ENCODE measurements at regions not wholly inside any gene's neighbourhood (a gene's known extent, or its start where the extent isn't known, plus 50 kb on each side); places are given as distances from the start of the nearest gene placed in this dataset.
"Not testable (repeated sequence)": the region's sequence is repeated elsewhere in the genome, so short reads cannot be mapped to it uniquely, and the experiment has no call there.

- Histone ChIP-seq H3K36me3 (ENCODE audit: insufficient read depth, low read length) (no peaks in the 10 kb centered on the region), H3K9me3 (ENCODE audit: insufficient read depth, low read depth, low read length) (no peaks in the 10 kb centered on the region), H3K4me3 (ENCODE audit: low read length) (no peak overlapping the region), H3K4me1 (ENCODE audit: insufficient read depth, low read length) (peaks cover 5% of the 10 kb centered on the region), H3K27ac (ENCODE audit: low read depth, low read length) (no peak overlapping the region), H3K9ac (ENCODE audit: low read depth, low read length) (no peak overlapping the region), H3K27me3 (ENCODE audit: insufficient read depth, low read length) (no peaks in the 10 kb centered on the region)
- WGBS: 92% methylated on average over 3 of the region's 3 CpGs
Measured at GRCh38 chr16:79988089-79988488, 387.6 kb upstream of the MAF start.

- no peaks in the 10 kb centered on the region for H3K36me3 ChIP-seq (ENCODE audit: insufficient read depth, low read length)
- WGBS: 96% methylated on average over 4 of the region's 4 CpGs
- no peaks in the 10 kb centered on the region for H3K27me3 ChIP-seq (ENCODE audit: insufficient read depth, low read length)
Measured at GRCh38 chr16:79986352-79986751, 385.8 kb upstream of the MAF start.

GRCh38 chr16:79985606-79986005 is 385.1 kb upstream of the MAF start:
- H3K4me3 ChIP-seq (ENCODE audit: low read length): no peak overlapping the region
- H3K27ac ChIP-seq (ENCODE audit: low read depth, low read length): no peak overlapping the region
- no peak overlapping the region for H3K9ac ChIP-seq (ENCODE audit: low read depth, low read length)
- no peaks in the 10 kb centered on the region; the same call in 1 of the 2 replicates for H3K4me1 ChIP-seq (ENCODE audit: insufficient read depth, low read length)
- 97% methylated on average over 2 of the region's 3 CpGs for WGBS
- H3K27me3 ChIP-seq (ENCODE audit: insufficient read depth, low read length): no peaks in the 10 kb centered on the region
- H3K9me3 ChIP-seq (ENCODE audit: insufficient read depth, low read depth, low read length): no peaks in the 10 kb centered on the region
- no peaks in the 10 kb centered on the region for H3K36me3 ChIP-seq (ENCODE audit: insufficient read depth, low read length)

More at GRCh38 chr16:79986352-79986751, 385.8 kb upstream of the MAF start:
- Histone ChIP-seq H3K9ac (ENCODE audit: low read depth, low read length) (no peak overlapping the region), H3K4me3 (ENCODE audit: low read length) (no peak overlapping the region), H3K4me1 (ENCODE audit: insufficient read depth, low read length) (no peaks in the 10 kb centered on the region; the same call in 1 of the 2 replicates), H3K27ac (ENCODE audit: low read depth, low read length) (no peak overlapping the region), H3K9me3 (ENCODE audit: insufficient read depth, low read depth, low read length) (no peaks in the 10 kb centered on the region)

- H3K9me3 ChIP-seq (ENCODE audit: insufficient read depth, low read depth, low read length); H3K36me3 ChIP-seq (ENCODE audit: insufficient read depth, low read length); H3K9ac ChIP-seq (ENCODE audit: low read depth, low read length); H3K27me3 ChIP-seq (ENCODE audit: insufficient read depth, low read length); H3K27ac ChIP-seq (ENCODE audit: low read depth, low read length); H3K4me1 ChIP-seq (ENCODE audit: insufficient read depth, low read length); H3K4me3 ChIP-seq (ENCODE audit: low read length): not testable (repeated sequence)
- 93% methylated on average over 3 of the region's 6 CpGs for WGBS
Measured at GRCh38 chr16:79984149-79984548, 383.6 kb upstream of the MAF start.

- Histone ChIP-seq H3K36me3 (ENCODE audit: insufficient read depth, low read length) (no peaks in the 10 kb centered on the region), H3K9me3 (ENCODE audit: insufficient read depth, low read depth, low read length) (no peaks in the 10 kb centered on the region), H3K4me1 (ENCODE audit: insufficient read depth, low read length) (no peaks in the 10 kb centered on the region; the same call in 1 of the 2 replicates), H3K4me3 (ENCODE audit: low read length) (no peak overlapping the region), H3K27ac (ENCODE audit: low read depth, low read length) (no peak overlapping the region), H3K9ac (ENCODE audit: low read depth, low read length) (no peak overlapping the region), H3K27me3 (ENCODE audit: insufficient read depth, low read length) (no peaks in the 10 kb centered on the region)
- WGBS: 89% methylated on average over 2 of the region's 2 CpGs
Measured at GRCh38 chr16:79982862-79983261, 382.3 kb upstream of the MAF start.

- Histone ChIP-seq H3K27me3 (ENCODE audit: insufficient read depth, low read length) (no peaks in the 10 kb centered on the region), H3K4me1 (ENCODE audit: insufficient read depth, low read length) (no peaks in the 10 kb centered on the region; the same call in 1 of the 2 replicates), H3K9ac (ENCODE audit: low read depth, low read length) (no peak overlapping the region), H3K9me3 (ENCODE audit: insufficient read depth, low read depth, low read length) (no peaks in the 10 kb centered on the region), H3K4me3 (ENCODE audit: low read length) (no peak overlapping the region), H3K36me3 (ENCODE audit: insufficient read depth, low read length) (no peaks in the 10 kb centered on the region), H3K27ac (ENCODE audit: low read depth, low read length) (no peak overlapping the region)
- 96% methylated on average over 4 of the region's 4 CpGs for WGBS
Measured at GRCh38 chr16:79982361-79982760, 381.8 kb upstream of the MAF start.

DNA sequence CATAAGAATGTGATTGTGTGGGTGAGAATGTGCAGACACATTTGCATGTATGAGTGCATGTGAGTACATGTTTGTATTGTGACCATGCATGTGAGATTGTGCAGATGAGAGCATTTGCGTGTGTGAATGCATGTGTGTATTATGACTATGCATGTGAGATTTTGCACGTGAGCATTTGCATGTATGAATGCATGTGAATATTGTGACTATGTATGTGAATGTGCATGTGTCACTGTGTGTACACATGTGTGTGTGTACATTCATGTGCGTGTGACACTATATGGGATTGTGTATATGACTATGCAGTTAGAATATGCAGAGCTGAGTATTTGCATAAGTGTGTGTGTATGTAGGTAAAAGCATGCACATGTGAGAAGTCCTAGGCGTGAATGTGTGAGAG is 381.3 kb upstream of the MAF start:
- Histone ChIP-seq H3K9ac (ENCODE audit: low read depth, low read length) (no peak overlapping the region), H3K4me1 (ENCODE audit: insufficient read depth, low read length) (no peaks in the 10 kb centered on the region; the same call in 1 of the 2 replicates), H3K9me3 (ENCODE audit: insufficient read depth, low read depth, low read length) (no peaks in the 10 kb centered on the region), H3K4me3 (ENCODE audit: low read length) (no peak overlapping the region), H3K36me3 (ENCODE audit: insufficient read depth, low read length) (no peaks in the 10 kb centered on the region), H3K27me3 (ENCODE audit: insufficient read depth, low read length) (no peaks in the 10 kb centered on the region), H3K27ac (ENCODE audit: low read depth, low read length) (no peak overlapping the region)
- WGBS: 92% methylated on average over 4 of the region's 4 CpGs

DNA sequence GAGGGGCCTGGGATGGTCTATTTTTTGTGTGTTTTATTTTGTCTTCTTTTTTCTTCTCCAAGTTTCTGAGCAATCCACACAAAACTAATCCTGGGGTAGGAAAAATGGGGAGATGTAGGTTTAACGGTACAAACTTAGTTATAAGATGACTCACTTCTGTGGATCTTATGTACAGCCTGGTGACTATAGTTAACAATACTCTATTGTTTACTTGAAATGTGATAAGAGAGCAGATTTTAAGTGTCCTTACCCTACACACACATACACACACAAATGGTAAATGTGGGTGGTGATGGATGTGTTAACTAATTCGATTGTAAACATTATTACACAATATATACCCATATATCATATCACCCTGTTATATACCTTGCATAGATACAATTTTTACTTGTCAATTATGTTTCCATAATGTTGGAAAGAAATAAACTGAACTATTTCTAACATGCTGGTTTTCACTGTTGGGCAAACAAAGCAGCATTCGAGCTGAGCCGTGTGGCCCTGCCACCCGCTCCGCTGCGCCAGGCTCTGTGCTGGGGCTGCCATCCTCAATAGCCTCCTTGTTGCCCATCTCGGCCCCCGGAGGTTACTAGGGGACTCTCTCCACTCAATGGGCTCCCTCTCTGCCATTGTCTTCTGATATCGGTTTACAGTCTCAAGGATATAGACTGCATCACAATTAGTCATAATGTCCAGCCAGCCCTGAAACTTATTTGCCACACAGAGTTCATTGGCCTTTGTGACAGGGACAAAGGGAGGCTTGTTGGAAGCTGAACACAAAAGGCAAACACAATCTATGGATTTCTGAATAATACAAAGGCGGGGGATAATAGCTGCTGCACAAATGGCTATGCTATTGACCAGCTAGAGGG is 380.3 kb upstream of the MAF start:
- Histone ChIP-seq H3K4me1 (ENCODE audit: insufficient read depth, low read length) (no peaks in the 10 kb centered on the region; the same call in 1 of the 2 replicates), H3K4me3 (ENCODE audit: low read length) (no peak overlapping the region), H3K27me3 (ENCODE audit: insufficient read depth, low read length) (no peaks in the 10 kb centered on the region), H3K9me3 (ENCODE audit: insufficient read depth, low read depth, low read length) (no peaks in the 10 kb centered on the region), H3K9ac (ENCODE audit: low read depth, low read length) (no peak overlapping the region), H3K27ac (ENCODE audit: low read depth, low read length) (no peak overlapping the region), H3K36me3 (ENCODE audit: insufficient read depth, low read length) (no peaks in the 10 kb centered on the region)
- 94% methylated on average over 10 of the region's 11 CpGs for WGBS

DNA sequence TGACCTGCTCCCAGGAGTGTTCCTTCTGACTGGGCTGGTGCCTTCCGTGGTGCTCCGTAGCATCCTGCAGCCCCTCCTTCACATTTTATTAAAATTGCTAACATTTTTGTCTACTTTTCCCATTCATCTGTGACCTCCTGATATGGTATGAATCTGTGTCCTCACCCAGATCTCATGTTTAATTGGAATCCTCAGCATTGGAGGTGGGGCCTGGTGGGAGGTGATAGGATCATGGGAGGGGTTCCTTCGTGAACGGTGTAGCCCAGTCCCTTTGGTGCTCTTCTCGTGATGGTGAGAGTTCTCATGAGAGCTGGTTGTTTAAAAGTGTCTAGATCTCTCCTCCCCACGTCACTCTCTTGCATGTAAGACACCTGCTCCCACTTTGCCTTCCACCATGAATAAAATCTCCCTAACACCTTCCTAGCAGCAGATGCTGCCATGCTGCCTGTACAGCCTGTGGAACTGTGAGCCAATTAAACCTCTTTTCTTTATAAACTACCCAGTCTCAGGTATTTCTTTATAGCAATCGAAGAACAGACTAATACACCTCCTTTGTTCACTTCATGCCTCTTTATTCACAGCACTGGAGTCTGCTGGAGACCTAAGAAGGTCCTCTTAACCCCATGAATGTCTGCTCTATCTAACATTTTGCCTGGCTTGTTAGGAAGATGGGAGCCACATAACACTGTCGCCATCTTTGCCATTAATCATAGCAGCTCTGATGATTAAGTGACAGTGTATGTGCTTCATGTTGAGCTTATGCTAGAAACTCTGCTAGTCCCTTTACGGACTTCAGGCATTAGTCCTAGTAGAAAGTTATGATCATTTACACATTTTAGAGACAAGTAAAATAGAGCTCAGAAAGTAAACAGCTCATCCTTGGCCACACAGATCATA is 377.7 kb upstream of the MAF start:
- Histone ChIP-seq H3K9me3 (ENCODE audit: insufficient read depth, low read depth, low read length) (no peaks in the 10 kb centered on the region), H3K27ac (ENCODE audit: low read depth, low read length) (no peak overlapping the region), H3K9ac (ENCODE audit: low read depth, low read length) (no peak overlapping the region), H3K4me1 (ENCODE audit: insufficient read depth, low read length) (no peaks in the 10 kb centered on the region; the same call in 1 of the 2 replicates), H3K36me3 (ENCODE audit: insufficient read depth, low read length) (no peaks in the 10 kb centered on the region), H3K4me3 (ENCODE audit: low read length) (no peak overlapping the region), H3K27me3 (ENCODE audit: insufficient read depth, low read length) (no peaks in the 10 kb centered on the region)
- WGBS: 87% methylated on average over 8 of the region's 9 CpGs

- Histone ChIP-seq H3K4me1 (ENCODE audit: insufficient read depth, low read length) (no peaks in the 10 kb centered on the region), H3K9ac (ENCODE audit: low read depth, low read length) (no peak overlapping the region), H3K36me3 (ENCODE audit: insufficient read depth, low read length) (no peaks in the 10 kb centered on the region), H3K27ac (ENCODE audit: low read depth, low read length) (no peak overlapping the region), H3K4me3 (ENCODE audit: low read length) (no peak overlapping the region), H3K27me3 (ENCODE audit: insufficient read depth, low read length) (no peaks in the 10 kb centered on the region), H3K9me3 (ENCODE audit: insufficient read depth, low read depth, low read length) (no peaks in the 10 kb centered on the region)
- 94% methylated on average over 2 of the region's 2 CpGs for WGBS
Measured at GRCh38 chr16:79973320-79973719, 372.8 kb upstream of the MAF start.

DNA sequence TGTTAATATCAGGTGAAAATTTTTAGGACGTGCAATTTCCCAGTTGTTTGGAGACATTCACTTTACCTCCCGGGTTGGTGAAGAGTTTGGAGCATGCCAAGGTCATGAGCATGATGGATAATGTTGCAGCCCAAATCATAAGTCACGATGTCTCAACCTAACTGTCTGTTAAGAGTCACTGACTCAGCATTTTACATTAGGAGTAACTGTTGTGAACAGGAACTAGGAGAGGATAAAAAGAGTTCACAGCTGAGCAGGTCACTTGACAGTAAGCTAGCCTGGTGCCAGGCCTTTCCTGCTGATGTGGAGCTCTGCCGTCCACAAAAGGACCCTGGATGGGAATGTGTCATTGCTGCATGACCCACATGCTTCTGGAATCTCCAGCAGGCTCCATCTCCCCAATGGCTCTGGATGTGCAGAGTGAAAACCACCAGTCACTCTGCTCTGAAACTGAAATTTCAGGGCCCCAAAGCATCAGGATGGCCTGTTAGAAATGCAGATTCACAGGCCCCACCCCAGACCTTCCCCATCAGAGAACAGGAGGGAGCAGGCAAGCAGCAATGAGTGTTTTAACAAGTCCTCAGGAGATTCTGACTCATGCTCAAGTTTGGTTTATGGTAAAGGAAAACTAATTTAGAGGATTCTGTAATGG is 371.6 kb upstream of the MAF start:
- no peaks in the 10 kb centered on the region for H3K36me3 ChIP-seq (ENCODE audit: insufficient read depth, low read length)
- no peaks in the 10 kb centered on the region for H3K27me3 ChIP-seq (ENCODE audit: insufficient read depth, low read length)
- H3K9ac ChIP-seq (ENCODE audit: low read depth, low read length): no peak overlapping the region
- H3K27ac ChIP-seq (ENCODE audit: low read depth, low read length): no peak overlapping the region
- H3K4me3 ChIP-seq (ENCODE audit: low read length): no peak overlapping the region
- H3K4me1 ChIP-seq (ENCODE audit: insufficient read depth, low read length): no peaks in the 10 kb centered on the region
- no peaks in the 10 kb centered on the region for H3K9me3 ChIP-seq (ENCODE audit: insufficient read depth, low read depth, low read length)
- 92% methylated on average over 4 of the region's 4 CpGs for WGBS
